Fibroblast of gingiva (primary cell): ENCODE measurements at regions not wholly inside any gene's neighbourhood (a gene's known extent, or its start where the extent isn't known, plus 50 kb on each side); places are given as distances from the start of the nearest gene placed in this dataset.

Source experiments
- DNase-seq: peaks from one replicate; pipeline ENCODE4 v3.0.0-alpha.2; 2011; ENCODE audit warnings: low read depth

- no peak for DNase-seq
Observed at GRCh38 chrX:39714471-39714870, 383.3 kb downstream of the BCOR start.

GRCh38 chrX:39716401-39716800, 381.4 kb downstream of the BCOR start:
- no peak for DNase-seq

GRCh38 chrX:39716802-39717540, 380.8 kb downstream of the BCOR start:
- DNase-seq = no peak

- DNase-seq = no peak
Observed at GRCh38 chrX:39718981-39719380, 378.8 kb downstream of the BCOR start.

GRCh38 chrX:39720945-39721344, 376.8 kb downstream of the BCOR start:
- peak; percentile 29 for DNase-seq

GRCh38 chrX:39721566-39722279, 376.0 kb downstream of the BCOR start:
- peak; percentile 61 for DNase-seq

GRCh38 chrX:39724544-39724943, 373.2 kb downstream of the BCOR start:
- DNase-seq = no peak

GRCh38 chrX:39725114-39725513, 372.6 kb downstream of the BCOR start:
- DNase-seq = no peak

- DNase-seq = peak; percentile 83
Observed at GRCh38 chrX:39725928-39726619, 371.7 kb downstream of the BCOR start.

GRCh38 chrX:39726771-39727170, 371.0 kb downstream of the BCOR start:
- peak; percentile 33 for DNase-seq

- DNase-seq = no peak
Observed at GRCh38 chrX:39728025-39728424, 369.7 kb downstream of the BCOR start.

GRCh38 chrX:39728852-39729598, 368.7 kb downstream of the BCOR start:
- no peak for DNase-seq

GRCh38 chrX:39729981-39730661, 367.6 kb downstream of the BCOR start:
- peak; percentile 2 for DNase-seq

GRCh38 chrX:39730662-39731329, 367.0 kb downstream of the BCOR start:
- peak; percentile 71 for DNase-seq

- DNase-seq = no peak
Observed at GRCh38 chrX:39731330-39731667, 366.5 kb downstream of the BCOR start.

GRCh38 chrX:39731735-39732134, 366.0 kb downstream of the BCOR start:
- DNase-seq = no peak

GRCh38 chrX:39733745-39734144, 364.0 kb downstream of the BCOR start:
- DNase-seq = no peak

GRCh38 chrX:39734174-39734776, 363.5 kb downstream of the BCOR start:
- DNase-seq = no peak

GRCh38 chrX:39736216-39737211, 361.2 kb downstream of the BCOR start:
- peak; percentile 93 for DNase-seq

- DNase-seq = no peak
Observed at GRCh38 chrX:39739585-39739984, 358.2 kb downstream of the BCOR start.
